SK-MEL-5 (cell line): ENCODE measurements at regions not wholly inside any gene's neighbourhood (a gene's known extent, or its start where the extent isn't known, plus 50 kb on each side); places are given as distances from the start of the nearest gene placed in this dataset.
A peak's percentile ranks its signal among the peaks of the same experiment; 100 is the strongest.

Source experiments
- DNase-seq: peaks from one replicate; pipeline ENCODE4 v3.0.0-alpha.2; 2016; ENCODE audit warnings: low read depth, low spot score
- in situ Hi-C: cut with HindIII; loops from 2 replicates; pipeline ENCODE4 v1.10.0; 2016; ENCODE audit warnings: low sequenced_read_pairs, high pct_unique_total_duplicates, low pct_unique_long_range_greater_than_20kb

DNA sequence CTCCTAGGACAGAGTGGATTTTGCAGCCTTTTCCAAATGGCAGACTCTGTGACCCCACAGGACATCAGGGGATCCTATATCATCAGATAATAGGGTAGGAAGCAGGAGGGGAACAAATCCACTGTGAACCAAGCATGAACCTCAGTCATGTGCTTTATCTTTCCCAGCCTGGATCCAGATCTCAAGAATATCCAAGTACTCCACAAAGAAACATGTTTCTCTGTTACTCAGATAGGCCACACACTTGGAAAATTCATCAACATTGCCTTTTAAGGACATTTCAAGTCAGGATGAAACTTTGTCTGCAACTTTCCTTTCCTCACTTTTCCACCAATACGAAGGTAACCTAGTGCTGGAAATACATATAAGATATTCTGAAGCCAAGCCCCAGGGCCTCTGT, 85.8 kb downstream of the RDH14 start:
- DNase-seq, result no peak
- in situ Hi-C loops, result no loop called here

- in situ Hi-C loops, result no loop called here
- DNase-seq, result no peak
These were observed 86.9 kb downstream of the RDH14 start for GRCh38 chr2:18473241-18474181.

DNA sequence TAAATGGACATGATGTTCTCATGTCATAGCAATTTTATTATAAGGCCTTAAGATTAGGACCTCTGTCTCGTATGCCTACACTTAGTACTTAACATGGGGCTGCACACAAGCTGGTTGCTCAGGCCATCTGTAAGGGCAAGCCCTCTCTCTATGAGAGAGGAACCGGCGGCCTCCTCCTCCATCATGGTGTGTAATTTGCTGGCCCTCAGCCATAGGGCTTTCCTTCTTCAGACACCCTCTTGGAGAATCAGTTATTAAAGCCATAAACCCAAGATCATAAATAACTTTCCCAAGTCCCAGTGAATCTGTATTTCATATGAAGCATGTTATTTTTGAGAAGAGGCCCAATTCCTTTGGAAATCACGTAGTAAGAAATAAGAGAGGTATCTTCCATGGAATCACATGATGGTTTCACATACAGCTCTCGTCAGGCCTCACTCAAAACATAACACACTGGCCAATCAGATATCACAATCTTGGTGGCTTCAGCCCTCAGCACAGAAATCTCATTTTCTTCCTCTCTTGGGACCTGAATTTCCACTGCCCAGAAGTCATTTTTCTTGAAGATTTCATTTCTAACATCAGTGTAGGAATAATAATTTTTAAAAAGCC, 92.6 kb downstream of the RDH14 start:
- in situ Hi-C loops, result no loop called here
- DNase-seq, result no peak

- no peak for DNase-seq
- in situ Hi-C loops, result no loop called here
These were observed 94.5 kb downstream of the RDH14 start for GRCh38 chr2:18465979-18466378.

GRCh38 chr2:18464913-18465312, 95.5 kb downstream of the RDH14 start:
- in situ Hi-C loops, result no loop called here
- DNase-seq, result no peak

DNA sequence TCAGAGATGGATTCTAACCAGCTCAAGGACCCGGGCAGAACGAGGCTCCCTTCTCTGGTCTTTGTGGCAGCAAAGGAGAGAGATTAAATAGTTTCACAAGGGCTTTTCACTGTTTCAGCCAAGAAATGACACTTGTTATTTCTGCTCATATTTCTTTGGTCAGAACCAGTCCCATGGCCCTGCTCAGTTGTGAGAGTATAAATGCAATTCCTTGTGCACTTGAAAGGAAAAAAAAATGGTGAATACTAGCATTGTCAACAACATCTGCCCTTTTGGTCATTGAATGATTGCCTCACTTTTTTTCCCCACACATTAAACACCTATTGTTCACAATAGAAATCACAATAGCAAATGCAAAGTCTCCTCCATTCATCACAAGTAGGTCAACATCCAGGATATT, 104.4 kb downstream of the RDH14 start:
- DNase-seq, result peak; percentile 79
- in situ Hi-C loops, result no loop called here

DNA sequence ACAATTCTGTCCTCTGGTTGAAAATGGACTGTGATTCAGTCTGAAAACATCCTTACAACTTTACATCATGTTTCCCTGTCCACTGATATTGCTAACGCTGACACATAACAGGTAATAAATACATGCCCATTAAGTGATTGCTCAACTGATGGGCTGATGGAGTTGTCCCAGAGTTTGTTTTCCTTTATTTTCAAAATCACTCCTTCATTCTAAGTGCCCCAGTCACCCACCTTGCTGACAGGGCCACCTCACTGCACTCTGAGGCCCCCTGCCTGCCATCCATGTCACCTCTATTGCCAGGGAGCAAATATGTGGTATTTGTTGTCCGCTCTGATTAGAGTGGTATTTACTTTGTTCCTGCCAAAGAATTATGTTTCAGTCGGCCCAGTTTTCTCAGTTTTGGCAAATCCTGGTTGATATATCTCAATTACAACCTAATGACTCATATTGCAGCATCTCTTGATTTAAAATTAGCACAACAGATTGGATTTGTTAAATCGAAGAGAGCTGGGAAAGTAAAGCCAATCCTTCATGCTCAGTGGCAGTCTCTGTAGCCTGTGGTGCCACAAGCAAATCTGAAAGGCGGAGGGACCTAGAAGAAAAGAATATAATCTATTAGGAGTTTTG, 105.1 kb downstream of the RDH14 start:
- in situ Hi-C loops, result no loop called here
- peak; percentile 16 for DNase-seq

DNA sequence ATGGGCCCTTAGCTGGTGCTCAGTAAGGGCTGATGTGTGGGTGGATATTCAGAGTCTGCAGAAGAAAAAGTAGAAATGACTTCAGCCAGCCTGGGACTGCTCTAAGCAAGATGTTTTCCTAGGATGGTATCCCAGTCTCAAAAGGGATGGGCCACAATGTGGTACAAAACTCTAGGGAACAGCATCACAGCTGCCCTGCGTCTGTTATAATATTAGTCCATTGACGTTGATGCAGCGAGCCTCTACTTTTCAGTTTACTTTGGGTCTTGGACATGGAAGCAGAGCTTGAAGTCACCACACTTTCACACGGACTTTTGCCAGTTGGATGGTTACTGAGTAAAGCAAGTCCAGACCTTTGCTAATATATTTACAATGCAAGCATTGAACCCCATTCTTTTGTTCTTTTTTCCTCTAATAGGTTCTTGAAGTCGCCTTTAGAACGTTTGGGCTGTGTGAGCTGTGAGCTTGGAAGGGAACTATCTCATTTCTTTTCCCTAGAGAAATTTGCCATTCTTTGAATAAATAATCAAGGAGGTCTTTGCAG, 105.7 kb downstream of the RDH14 start:
- in situ Hi-C loops, result no loop called here
- no peak for DNase-seq

DNA sequence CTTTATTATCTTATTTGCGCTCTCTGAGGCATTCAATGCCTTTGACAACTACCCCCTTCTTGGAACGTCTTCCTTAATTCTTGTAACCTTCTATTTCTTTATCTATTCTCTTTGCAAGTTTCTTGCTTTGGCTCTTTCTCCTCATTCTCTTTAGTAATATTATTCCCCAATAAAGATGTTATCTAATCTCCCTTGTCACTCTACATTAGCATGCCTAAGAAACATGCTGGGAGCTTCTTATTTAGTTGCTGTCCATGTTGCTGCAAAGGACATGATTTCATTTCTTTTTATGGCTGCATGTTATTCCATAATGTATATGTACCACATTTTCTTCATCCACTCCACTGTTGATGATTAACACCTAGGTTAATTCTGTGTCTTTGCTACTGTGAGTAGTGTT, 113.7 kb downstream of the RDH14 start:
- in situ Hi-C loops, result no loop called here
- DNase-seq, result no peak

GRCh38 chr2:18445433-18446320, 114.8 kb downstream of the RDH14 start:
- in situ Hi-C loops, result no loop called here
- no peak for DNase-seq

GRCh38 chr2:18444806-18445205, 115.6 kb downstream of the RDH14 start:
- in situ Hi-C loops, result no loop called here

DNA sequence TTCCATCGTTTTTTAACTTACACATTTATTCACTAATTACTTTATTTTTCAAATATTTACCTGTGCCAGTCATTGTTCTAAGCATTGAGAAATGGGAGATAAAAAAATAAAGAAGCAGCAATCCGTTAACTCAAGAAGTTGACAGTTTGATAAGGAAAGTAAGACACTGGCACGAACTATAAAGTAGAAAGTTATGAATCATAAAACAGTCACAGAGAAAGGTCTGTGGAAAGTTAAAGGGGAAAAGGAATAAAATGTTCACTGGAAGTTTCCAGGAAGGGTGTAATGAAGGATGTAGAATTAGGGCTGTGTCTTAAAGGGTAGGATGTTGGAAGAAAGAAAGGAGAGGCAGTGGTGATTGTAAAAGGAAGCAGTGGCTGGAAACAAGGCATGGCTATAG, 118.9 kb downstream of the RDH14 start:
- in situ Hi-C loops, result no loop called here

More at GRCh38 chr2:18444806-18445205, 115.6 kb downstream of the RDH14 start:
- no peak for DNase-seq

GRCh38 chr2:18440777-18441176, 119.7 kb downstream of the RDH14 start:
- DNase-seq, result no peak
- in situ Hi-C loops, result no loop called here

More for the DNA sequence above, 118.9 kb downstream of the RDH14 start:
- no peak for DNase-seq

GRCh38 chr2:18440141-18440661, 120.3 kb downstream of the RDH14 start:
- in situ Hi-C loops, result no loop called here
- no peak for DNase-seq

DNA sequence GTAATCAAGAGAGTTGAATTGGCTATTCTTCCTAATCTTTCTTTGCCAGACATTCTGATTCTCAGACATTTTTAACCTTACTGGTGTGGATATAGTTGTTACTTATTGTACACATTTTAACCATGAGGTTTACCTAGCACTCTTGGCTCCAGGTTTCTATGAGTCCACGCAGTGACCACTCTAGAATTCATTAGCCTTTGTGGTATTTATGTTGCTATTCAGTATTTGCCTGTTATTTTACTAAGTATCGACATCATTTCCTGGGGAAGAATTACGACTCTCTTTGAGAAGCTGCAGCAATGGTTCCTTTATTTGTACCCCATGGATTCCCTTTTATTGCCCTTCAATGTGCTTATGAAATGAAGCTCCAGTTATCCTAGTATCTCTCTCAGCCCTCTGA, 120.7 kb downstream of the RDH14 start:
- in situ Hi-C loops, result no loop called here
- DNase-seq, result no peak

- DNase-seq, result no peak
- in situ Hi-C loops, result no loop called here
These were observed 122.5 kb downstream of the RDH14 start for GRCh38 chr2:18437909-18438308.

- DNase-seq, result no peak
- in situ Hi-C loops, result no loop called here
These were observed 123.9 kb downstream of the RDH14 start for GRCh38 chr2:18436503-18437005.
